Endothelial cell of umbilical vein (primary cell): ENCODE measurements at regions not wholly inside any gene's neighbourhood (a gene's known extent, or its start where the extent isn't known, plus 50 kb on each side); places are given as distances from the start of the nearest gene placed in this dataset.

Experiments used
- BruUV-seq: library from RNA; stranded (reverse); fragments of 400-500 nt; replicated peaks from 2 replicates; lab custom pipeline; 2021; lab: Mats Ljungman, UMichigan
- CTCF ChIA-PET: fragments of 300-600, 350-600 bp; sonication (Branson Sonifier 250); formaldehyde crosslinking; loops from one replicate; lab custom pipeline; 2021; ENCODE audit warnings: antibody characterized with exemption, inconsistent platforms; lab: Charles Lee
- POLR2A ChIA-PET: fragments of 300-600, 350-600 bp; sonication (Branson Sonifier 250); formaldehyde crosslinking; loops from one replicate; lab custom pipeline; 2021; ENCODE audit warnings: antibody characterized with exemption, inconsistent platforms; lab: Charles Lee
- DNase-seq: peaks from one replicate; pipeline ENCODE4 v3.0.0-alpha.2; 2011; ENCODE audit warnings: low read depth, low spot score
- FAIRE-seq: peaks from 2 replicates; lab custom pipeline; 2011; peaks lifted over from hg19 to GRCh38; lab: Jason Lieb, UNC
- H2AFZ ChIP-seq: 2 replicates; pipeline ENCODE4 v1.6.0; 2012; ENCODE audit warnings: low read depth, low read length, control low read depth, inconsistent platforms
- H3K27ac ChIP-seq: 2 replicates; pipeline ENCODE4 v1.5.1; 2011; ENCODE audit warnings: low read depth, mild to moderate bottlenecking, control low read depth, low read length, moderate library complexity; ENCODE audit not compliant: insufficient read depth
- H3K27me3 ChIP-seq, 2 experiments: 2 replicates each; pipeline versions ENCODE4 v1.6.0 to v1.6.1; 2011; ENCODE audit warnings: low read length in 2 of 2, mixed read lengths in 1 of 2; ENCODE audit not compliant: control insufficient read depth in 2 of 2, insufficient read depth in 2 of 2
- H3K36me3 ChIP-seq, 2 experiments: 2 replicates in 1 of 2; 3 replicates in 1 of 2; pipeline ENCODE4 v1.5.1; 2011; ENCODE audit warnings: low read length in 2 of 2, mild to moderate bottlenecking in 1 of 2, moderate library complexity in 1 of 2; ENCODE audit not compliant: control insufficient read depth in 2 of 2, insufficient read depth in 2 of 2; ENCODE audit errors: extremely low read depth in 1 of 2
- H3K4me1 ChIP-seq: 3 replicates; pipeline ENCODE4 v1.5.1; 2011; ENCODE audit warnings: mild to moderate bottlenecking, low read length; ENCODE audit not compliant: control insufficient read depth, insufficient read depth; ENCODE audit errors: extremely low read depth
- H3K4me2 ChIP-seq: 2 replicates; pipeline ENCODE4 v1.6.1; 2011; ENCODE audit warnings: low read length, control low read depth, mixed read lengths; ENCODE audit not compliant: insufficient read depth
- H3K4me3 ChIP-seq, 3 experiments: fragments of 200-600 bp in 1 of 3; sonication (generic), shearing (Covaris generic) in 1 of 3; replicated peaks in 1 of 3; 2 replicates each; pipeline ENCODE4 v1.5.1; 2011 to 2016; ENCODE audit warnings: control low read depth in 3 of 3, low read length in 3 of 3, mild to moderate bottlenecking in 2 of 3, inconsistent platforms in 1 of 3, low read depth in 1 of 3, moderate library complexity in 1 of 3; ENCODE audit not compliant: insufficient read depth in 1 of 3
- H3K79me2 ChIP-seq: 2 replicates; pipeline ENCODE4 v1.6.0; 2012; ENCODE audit warnings: low read length, inconsistent platforms; ENCODE audit not compliant: control insufficient read depth, insufficient read depth
- H3K9ac ChIP-seq: replicated peaks from 2 replicates; pipeline ENCODE3; 2011; ENCODE audit warnings: low read length, control low read depth; ENCODE audit not compliant: insufficient read depth; ENCODE audit errors: extremely low read depth
- H3K9me1 ChIP-seq: replicated peaks from 3 replicates; pipeline ENCODE4 v1.6.0; 2011; ENCODE audit warnings: mild to moderate bottlenecking, low read length; ENCODE audit not compliant: control insufficient read depth, insufficient read depth; ENCODE audit errors: extremely low read depth
- H3K9me3 ChIP-seq: replicated peaks from 2 replicates; pipeline ENCODE4 v1.5.1; 2012; ENCODE audit warnings: low read length, inconsistent platforms; ENCODE audit not compliant: control insufficient read depth, insufficient read depth
- H4K20me1 ChIP-seq: replicated peaks from 2 replicates; pipeline ENCODE3; 2011; ENCODE audit warnings: mild to moderate bottlenecking, low read length; ENCODE audit not compliant: control insufficient read depth, insufficient read depth; ENCODE audit errors: extremely low read depth
- CTCF ChIP-seq, 2 donors: IDR thresholded peaks; 1 replicate in 1 of 2; 2 replicates in 1 of 2; pipeline ENCODE4 v1.5.1; 2011; ENCODE audit warnings: low read length in 2 of 2, mild to moderate bottlenecking in 2 of 2, moderate library complexity in 2 of 2, control low read depth in 1 of 2, inconsistent platforms in 1 of 2, low read depth in 1 of 2; ENCODE audit not compliant: insufficient read depth in 1 of 2; ENCODE audit errors: extremely low read depth in 1 of 2
- EZH2 ChIP-seq: IDR thresholded peaks from 2 replicates; pipeline ENCODE4 v1.6.1; 2012; ENCODE audit warnings: borderline replicate concordance, low read depth, mild to moderate bottlenecking, moderate library complexity, low read length, inconsistent platforms; ENCODE audit not compliant: severe bottlenecking
- FOS ChIP-seq: IDR thresholded peaks from 2 replicates; pipeline ENCODE4 v1.6.1; 2011; ENCODE audit warnings: mild to moderate bottlenecking, low read length, moderate library complexity, borderline replicate concordance; ENCODE audit not compliant: insufficient read depth
- GATA2 ChIP-seq: IDR thresholded peaks from 2 replicates; pipeline ENCODE4 v1.7.0; 2011; ENCODE audit warnings: low read depth, mild to moderate bottlenecking, moderate library complexity, mixed read lengths, low read length; ENCODE audit not compliant: insufficient read length, insufficient read depth
- JUN ChIP-seq: IDR thresholded peaks from 2 replicates; pipeline ENCODE4 v1.6.1; 2011; ENCODE audit warnings: borderline replicate concordance, low read depth; ENCODE audit not compliant: insufficient read length, insufficient read depth
- MAX ChIP-seq: IDR thresholded peaks from 2 replicates; pipeline ENCODE4 v1.6.1; 2011; ENCODE audit not compliant: insufficient read depth, insufficient read length
- MYC ChIP-seq: IDR thresholded peaks from one replicate; pipeline ENCODE4 v1.6.1; 2011; ENCODE audit warnings: mild to moderate bottlenecking, low read depth, low read length
- POLR2A ChIP-seq: IDR thresholded peaks from 2 replicates; pipeline ENCODE4 v1.6.1; 2012; ENCODE audit warnings: low read depth, mild to moderate bottlenecking, control low read depth, low read length
- POLR2AphosphoS5 ChIP-seq: IDR thresholded peaks from 2 replicates; pipeline ENCODE4 v1.6.1; 2012; ENCODE audit warnings: low read depth, mild to moderate bottlenecking, control low read depth, low read length, moderate library complexity; ENCODE audit not compliant: insufficient read depth
- dilution Hi-C: fragments of 300-500 bp; cut with MboI; formaldehyde crosslinking; loops from one replicate; pipeline ENCODE4 v1.15.0; 2019; ENCODE audit warnings: low sequenced_read_pairs; ENCODE audit not compliant: extremely low pct_ligation_motif_present
- intact Hi-C: fragments of 100-400 bp; cut with micrococcal nuclease; formaldehyde crosslinking; loops from one replicate; pipeline ENCODE4 v1.10.0; 2022

GRCh38 chr20:53813636-53814035 lies 220.0 kb upstream of the ZNF217 start:
- no peak for DNase-seq
- no peaks in the 10 kb centered on the region for H3K9me1 ChIP-seq
- no peaks in the 10 kb centered on the region for H4K20me1 ChIP-seq
- no peaks in the 10 kb centered on the region for H3K79me2 ChIP-seq
- no peak overlapping the region for H3K9ac ChIP-seq
- no peaks in the 10 kb centered on the region for H3K36me3 ChIP-seq
- POLR2A ChIA-PET, result no interaction called here
- H3K4me3 ChIP-seq, result no peak overlapping the region
- no peak for TF ChIP-seq MYC
- no peak for TF ChIP-seq EZH2
- TF ChIP-seq POLR2A, result no peak
- TF ChIP-seq FOS, result no peak
- TF ChIP-seq CTCF (IDR thresholded peaks at IDR 0.05; ENCODE audit: extremely low read depth in 1 of 2, insufficient read depth in 1 of 2, low read depth in 1 of 2, low read length in 2 of 2), result no peak
- no peak for TF ChIP-seq GATA2
- no peak for TF ChIP-seq POLR2AphosphoS5
- TF ChIP-seq MAX, result no peak
- no peak for TF ChIP-seq JUN
- H3K27me3 ChIP-seq, result no peaks in the 10 kb centered on the region
- no peak for FAIRE-seq
- H3K4me1 ChIP-seq, result no peaks in the 10 kb centered on the region
- no TSS peak for BruUV-seq
- dilution Hi-C loops, result no loop called here
- no peak overlapping the region for H3K4me2 ChIP-seq
- no peak overlapping the region for H2AFZ ChIP-seq
- H3K9me3 ChIP-seq, result no peaks in the 10 kb centered on the region
- intact Hi-C loops, result no loop called here
- H3K27ac ChIP-seq, result no peak overlapping the region
- CTCF ChIA-PET, result interaction anchor here (0.5 kb wide), 1 partner anchor 105 kb away, joined by 3 read pairs; no protein-coding TSS in a partner anchor
